DMS153 (cell line): ENCODE measurements at regions not wholly inside any gene's neighbourhood (a gene's known extent, or its start where the extent isn't known, plus 50 kb on each side); places are given as distances from the start of the nearest gene placed in this dataset.
"Not testable (repeated sequence)": the region's sequence is repeated elsewhere in the genome, so short reads cannot be mapped to it uniquely, and the experiment has no call there.

Experiments used
- DNase-seq: peaks from one replicate; lab custom pipeline; 2025; lab: John Stamatoyannopoulos, UW

- DNase-seq, result no peak
Observed at GRCh38 chr9:108062680-108063079, 573.1 kb upstream of the KLF4 start.

GRCh38 chr9:108060175-108060574 lies 570.6 kb upstream of the KLF4 start:
- DNase-seq, result no peak

- DNase-seq, result no peak
Observed at GRCh38 chr9:108058135-108058814, 568.7 kb upstream of the KLF4 start.

- no peak for DNase-seq
Observed at GRCh38 chr9:108057421-108058134, 568.0 kb upstream of the KLF4 start.

GRCh38 chr9:108056805-108057386 lies 567.3 kb upstream of the KLF4 start:
- no peak for DNase-seq

GRCh38 chr9:108056084-108056804 lies 566.7 kb upstream of the KLF4 start:
- DNase-seq, result no peak

- no peak for DNase-seq
Observed at GRCh38 chr9:108054131-108054630, 564.6 kb upstream of the KLF4 start.

- DNase-seq, result peak; percentile 37
Observed at GRCh38 chr9:108053555-108054061, 564.0 kb upstream of the KLF4 start.

- no peak for DNase-seq
Observed at GRCh38 chr9:108052431-108053080, 563.0 kb upstream of the KLF4 start.

GRCh38 chr9:108050894-108051293 lies 561.3 kb upstream of the KLF4 start:
- no peak for DNase-seq

GRCh38 chr9:108049671-108050494 lies 560.3 kb upstream of the KLF4 start:
- no peak for DNase-seq

- no peak for DNase-seq
Observed at GRCh38 chr9:108049026-108049607, 559.5 kb upstream of the KLF4 start.

GRCh38 chr9:108048406-108049025 lies 558.9 kb upstream of the KLF4 start:
- DNase-seq, result no peak

GRCh38 chr9:108047777-108048176 lies 558.2 kb upstream of the KLF4 start:
- DNase-seq, result not testable (repeated sequence)

GRCh38 chr9:108047264-108047663 lies 557.7 kb upstream of the KLF4 start:
- DNase-seq, result no peak

GRCh38 chr9:108045851-108046250 lies 556.3 kb upstream of the KLF4 start:
- DNase-seq, result no peak

- DNase-seq, result no peak
Observed at GRCh38 chr9:108043585-108043984, 554.0 kb upstream of the KLF4 start.

GRCh38 chr9:108041551-108041950 lies 552.0 kb upstream of the KLF4 start:
- no peak for DNase-seq

- no peak for DNase-seq
Observed at GRCh38 chr9:108040783-108041182, 551.2 kb upstream of the KLF4 start.

GRCh38 chr9:108039493-108039892 lies 549.9 kb upstream of the KLF4 start:
- no peak for DNase-seq
